ENCODE measurements at regions not wholly inside any gene's neighbourhood (a gene's known extent, or its start where the extent isn't known, plus 50 kb on each side); places are given as distances from the start of the nearest gene placed in this dataset.
A peak's percentile ranks its signal among the peaks of the same experiment; 100 is the strongest.
"Not testable (repeated sequence)": the region's sequence is repeated elsewhere in the genome, so short reads cannot be mapped to it uniquely, and the experiment has no call there.

- not testable (repeated sequence) for DNase-seq (ENCODE audit: low read depth)
These were observed 53.1 kb upstream of the TMEM252 start for GRCh38 chr9:68593760-68594159.

GRCh38 chr9:68595868-68596267, 55.2 kb upstream of the TMEM252 start:
- DNase-seq (ENCODE audit: low read depth) = no peak

GRCh38 chr9:68597362-68597997, 56.8 kb upstream of the TMEM252 start:
- no peak for DNase-seq (ENCODE audit: low read depth)

GRCh38 chr9:68599826-68600225, 59.1 kb upstream of the TMEM252 start:
- no peak for DNase-seq (ENCODE audit: low read depth)

GRCh38 chr9:68601081-68601480, 60.4 kb upstream of the TMEM252 start:
- DNase-seq (ENCODE audit: low read depth) = no peak

GRCh38 chr9:68603371-68603770, 62.7 kb upstream of the TMEM252 start:
- no peak for DNase-seq (ENCODE audit: low read depth)

- DNase-seq (ENCODE audit: low read depth) = no peak
These were observed 68.1 kb upstream of the TMEM252 start for GRCh38 chr9:68608763-68609162.

GRCh38 chr9:68609901-68610415, 69.3 kb upstream of the TMEM252 start:
- DNase-seq (ENCODE audit: low read depth) = no peak

GRCh38 chr9:68614121-68614520, 73.4 kb upstream of the TMEM252 start:
- DNase-seq (ENCODE audit: low read depth) = no peak

GRCh38 chr9:68617011-68617410, 76.3 kb upstream of the TMEM252 start:
- DNase-seq (ENCODE audit: low read depth) = not testable (repeated sequence)

GRCh38 chr9:68619072-68619471, 78.4 kb upstream of the TMEM252 start:
- no peak for DNase-seq (ENCODE audit: low read depth)

- DNase-seq (ENCODE audit: low read depth) = peak; percentile 2
These were observed 79.0 kb upstream of the TMEM252 start for GRCh38 chr9:68619636-68620035.

- DNase-seq (ENCODE audit: low read depth) = no peak
These were observed 79.5 kb upstream of the PIP5K1B start for GRCh38 chr9:68625559-68625958.

- DNase-seq (ENCODE audit: low read depth) = no peak
These were observed 78.5 kb upstream of the PIP5K1B start for GRCh38 chr9:68626526-68626925.

GRCh38 chr9:68627104-68627503, 77.9 kb upstream of the PIP5K1B start:
- no peak for DNase-seq (ENCODE audit: low read depth)

- DNase-seq (ENCODE audit: low read depth) = no peak
These were observed 77.4 kb upstream of the PIP5K1B start for GRCh38 chr9:68627594-68627993.

GRCh38 chr9:68629042-68629441, 76.0 kb upstream of the PIP5K1B start:
- no peak for DNase-seq (ENCODE audit: low read depth)

GRCh38 chr9:68631811-68632210, 73.2 kb upstream of the PIP5K1B start:
- DNase-seq (ENCODE audit: low read depth) = no peak

GRCh38 chr9:68637020-68637419, 68.0 kb upstream of the PIP5K1B start:
- no peak for DNase-seq (ENCODE audit: low read depth)

GRCh38 chr9:68639261-68639660, 65.8 kb upstream of the PIP5K1B start:
- not testable (repeated sequence) for DNase-seq (ENCODE audit: low read depth)

- no peak for DNase-seq (ENCODE audit: low read depth)
These were observed 64.5 kb upstream of the PIP5K1B start for GRCh38 chr9:68640421-68641089.

- DNase-seq (ENCODE audit: low read depth) = no peak
These were observed 60.9 kb upstream of the PIP5K1B start for GRCh38 chr9:68643901-68644809.

- DNase-seq (ENCODE audit: low read depth) = no peak
These were observed 60.2 kb upstream of the PIP5K1B start for GRCh38 chr9:68644831-68645230.

Data from ELR (cell line).